GM12878 (cell line): ENCODE measurements at regions not wholly inside any gene's neighbourhood (a gene's known extent, or its start where the extent isn't known, plus 50 kb on each side); places are given as distances from the start of the nearest gene placed in this dataset.

Experiments used
- BHLHE40 ChIP-seq, 2 experiments: fragments of 450-650 bp in 1 of 2; IDR thresholded peaks; 2 replicates each; pipeline ENCODE4 v1.6.1; 2011 to 2017; ENCODE audit warnings: low read depth in 2 of 2, borderline replicate concordance in 1 of 2, improper control_type of control experiment in 1 of 2, low read length in 1 of 2, mild to moderate bottlenecking in 1 of 2
- CREM ChIP-seq: IDR thresholded peaks from 2 replicates; pipeline ENCODE4 v1.6.1; 2014; ENCODE audit warnings: antibody characterized with exemption, low read depth
- EP300 ChIP-seq, 2 experiments: fragments of 150-350 bp in 1 of 2; IDR thresholded peaks; 2 replicates each; pipeline ENCODE4 v1.6.1; 2011 to 2012; ENCODE audit warnings: low read depth in 2 of 2, low read length in 2 of 2, borderline replicate concordance in 1 of 2, improper control_type of control experiment in 1 of 2, inconsistent platforms in 1 of 2; ENCODE audit not compliant: control insufficient read depth in 1 of 2
- EZH2 ChIP-seq: IDR thresholded peaks from 2 replicates; pipeline ENCODE4 v1.6.1; 2012; ENCODE audit warnings: low read depth, mild to moderate bottlenecking, control low read depth, inconsistent platforms, low read length, borderline replicate concordance; ENCODE audit not compliant: control insufficient read depth
- NFIC ChIP-seq: IDR thresholded peaks from 2 replicates; pipeline ENCODE4 v1.6.1; 2012; ENCODE audit warnings: low read depth, mild to moderate bottlenecking, inconsistent platforms, low read length, moderate library complexity
- POU2F2 ChIP-seq: IDR thresholded peaks from 3 replicates; pipeline ENCODE4 v1.6.1; 2011; ENCODE audit warnings: low read depth, mild to moderate bottlenecking, low read length, borderline replicate concordance
- SIX5 ChIP-seq: IDR thresholded peaks from 2 replicates; pipeline ENCODE4 v1.6.1; 2011; ENCODE audit warnings: mild to moderate bottlenecking, low read depth, low read length, moderate library complexity; ENCODE audit not compliant: severe bottlenecking
- TCF3 ChIP-seq: IDR thresholded peaks from 2 replicates; pipeline ENCODE4 v1.6.1; 2012; ENCODE audit warnings: low read depth, mild to moderate bottlenecking, low read length, borderline replicate concordance; ENCODE audit not compliant: insufficient read depth
- USF2 ChIP-seq: IDR thresholded peaks from 2 replicates; pipeline ENCODE4 v1.6.1; 2011; ENCODE audit warnings: low read depth, low read length, improper control_type of control experiment, borderline replicate concordance
- TF ChIP-seq, protein P1 (sequence below), 3 experiments: IDR thresholded peaks in 2 of 3; conservative IDR thresholded peaks in 1 of 3; 2 replicates each; pipeline ENCODE4 v1.5.1; 2011; ENCODE audit warnings: low read depth in 3 of 3, low read length in 3 of 3, mild to moderate bottlenecking in 3 of 3, control low read depth in 2 of 3, moderate library complexity in 2 of 3, inconsistent platforms in 1 of 3, mixed read lengths in 1 of 3; ENCODE audit not compliant: control insufficient read depth in 2 of 3, insufficient read depth in 1 of 3; ENCODE audit errors: extremely low read depth in 1 of 3
- TF ChIP-seq, protein P2 (sequence below): IDR thresholded peaks from 2 replicates; pipeline ENCODE4 v1.6.1; 2012; ENCODE audit warnings: mild to moderate bottlenecking, low read depth, low read length
- TF ChIP-seq, protein P3 (sequence below): IDR thresholded peaks from 2 replicates; pipeline ENCODE4 v1.6.1; 2012; ENCODE audit warnings: low read depth, low read length, improper control_type of control experiment

GRCh38 chr10:78284381-78284780, 250.7 kb downstream of the RPS24 start:
- TF ChIP-seq USF2 = no peak
- TF ChIP-seq SIX5 = no peak
- TF ChIP-seq, protein P1, sequence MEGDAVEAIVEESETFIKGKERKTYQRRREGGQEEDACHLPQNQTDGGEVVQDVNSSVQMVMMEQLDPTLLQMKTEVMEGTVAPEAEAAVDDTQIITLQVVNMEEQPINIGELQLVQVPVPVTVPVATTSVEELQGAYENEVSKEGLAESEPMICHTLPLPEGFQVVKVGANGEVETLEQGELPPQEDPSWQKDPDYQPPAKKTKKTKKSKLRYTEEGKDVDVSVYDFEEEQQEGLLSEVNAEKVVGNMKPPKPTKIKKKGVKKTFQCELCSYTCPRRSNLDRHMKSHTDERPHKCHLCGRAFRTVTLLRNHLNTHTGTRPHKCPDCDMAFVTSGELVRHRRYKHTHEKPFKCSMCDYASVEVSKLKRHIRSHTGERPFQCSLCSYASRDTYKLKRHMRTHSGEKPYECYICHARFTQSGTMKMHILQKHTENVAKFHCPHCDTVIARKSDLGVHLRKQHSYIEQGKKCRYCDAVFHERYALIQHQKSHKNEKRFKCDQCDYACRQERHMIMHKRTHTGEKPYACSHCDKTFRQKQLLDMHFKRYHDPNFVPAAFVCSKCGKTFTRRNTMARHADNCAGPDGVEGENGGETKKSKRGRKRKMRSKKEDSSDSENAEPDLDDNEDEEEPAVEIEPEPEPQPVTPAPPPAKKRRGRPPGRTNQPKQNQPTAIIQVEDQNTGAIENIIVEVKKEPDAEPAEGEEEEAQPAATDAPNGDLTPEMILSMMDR (IDR thresholded peaks at IDR 0.05 in 2 of 3, conservative IDR thresholded peaks at IDR 0.05 in 1 of 3; ENCODE audit: control insufficient read depth in 2 of 3, extremely low read depth in 1 of 3, insufficient read depth in 1 of 3, low read depth in 3 of 3, low read length in 3 of 3) = no peak
- TF ChIP-seq EZH2 = no peak
- no peak for TF ChIP-seq TCF3
- TF ChIP-seq, protein P2, sequence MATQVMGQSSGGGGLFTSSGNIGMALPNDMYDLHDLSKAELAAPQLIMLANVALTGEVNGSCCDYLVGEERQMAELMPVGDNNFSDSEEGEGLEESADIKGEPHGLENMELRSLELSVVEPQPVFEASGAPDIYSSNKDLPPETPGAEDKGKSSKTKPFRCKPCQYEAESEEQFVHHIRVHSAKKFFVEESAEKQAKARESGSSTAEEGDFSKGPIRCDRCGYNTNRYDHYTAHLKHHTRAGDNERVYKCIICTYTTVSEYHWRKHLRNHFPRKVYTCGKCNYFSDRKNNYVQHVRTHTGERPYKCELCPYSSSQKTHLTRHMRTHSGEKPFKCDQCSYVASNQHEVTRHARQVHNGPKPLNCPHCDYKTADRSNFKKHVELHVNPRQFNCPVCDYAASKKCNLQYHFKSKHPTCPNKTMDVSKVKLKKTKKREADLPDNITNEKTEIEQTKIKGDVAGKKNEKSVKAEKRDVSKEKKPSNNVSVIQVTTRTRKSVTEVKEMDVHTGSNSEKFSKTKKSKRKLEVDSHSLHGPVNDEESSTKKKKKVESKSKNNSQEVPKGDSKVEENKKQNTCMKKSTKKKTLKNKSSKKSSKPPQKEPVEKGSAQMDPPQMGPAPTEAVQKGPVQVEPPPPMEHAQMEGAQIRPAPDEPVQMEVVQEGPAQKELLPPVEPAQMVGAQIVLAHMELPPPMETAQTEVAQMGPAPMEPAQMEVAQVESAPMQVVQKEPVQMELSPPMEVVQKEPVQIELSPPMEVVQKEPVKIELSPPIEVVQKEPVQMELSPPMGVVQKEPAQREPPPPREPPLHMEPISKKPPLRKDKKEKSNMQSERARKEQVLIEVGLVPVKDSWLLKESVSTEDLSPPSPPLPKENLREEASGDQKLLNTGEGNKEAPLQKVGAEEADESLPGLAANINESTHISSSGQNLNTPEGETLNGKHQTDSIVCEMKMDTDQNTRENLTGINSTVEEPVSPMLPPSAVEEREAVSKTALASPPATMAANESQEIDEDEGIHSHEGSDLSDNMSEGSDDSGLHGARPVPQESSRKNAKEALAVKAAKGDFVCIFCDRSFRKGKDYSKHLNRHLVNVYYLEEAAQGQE = no peak
- TF ChIP-seq POU2F2 = no peak
- TF ChIP-seq CREM = no peak
- TF ChIP-seq NFIC = no peak
- TF ChIP-seq BHLHE40 (IDR thresholded peaks at IDR 0.05; ENCODE audit: borderline replicate concordance in 1 of 2, low read depth in 2 of 2, low read length in 1 of 2) = no peak
- no peak for TF ChIP-seq EP300 (IDR thresholded peaks at IDR 0.05; ENCODE audit: borderline replicate concordance in 1 of 2, control insufficient read depth in 1 of 2, low read depth in 2 of 2, low read length in 2 of 2)
- TF ChIP-seq, protein P3, sequence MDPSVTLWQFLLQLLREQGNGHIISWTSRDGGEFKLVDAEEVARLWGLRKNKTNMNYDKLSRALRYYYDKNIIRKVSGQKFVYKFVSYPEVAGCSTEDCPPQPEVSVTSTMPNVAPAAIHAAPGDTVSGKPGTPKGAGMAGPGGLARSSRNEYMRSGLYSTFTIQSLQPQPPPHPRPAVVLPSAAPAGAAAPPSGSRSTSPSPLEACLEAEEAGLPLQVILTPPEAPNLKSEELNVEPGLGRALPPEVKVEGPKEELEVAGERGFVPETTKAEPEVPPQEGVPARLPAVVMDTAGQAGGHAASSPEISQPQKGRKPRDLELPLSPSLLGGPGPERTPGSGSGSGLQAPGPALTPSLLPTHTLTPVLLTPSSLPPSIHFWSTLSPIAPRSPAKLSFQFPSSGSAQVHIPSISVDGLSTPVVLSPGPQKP = no peak
